Loucy (cell line): ENCODE measurements at regions not wholly inside any gene's neighbourhood (a gene's known extent, or its start where the extent isn't known, plus 50 kb on each side); places are given as distances from the start of the nearest gene placed in this dataset.

Source experiments
- H2AFZ ChIP-seq: fragments of 200-600 bp; sonication (generic); 2 replicates; pipeline ENCODE4 v1.6.0; 2016; ENCODE audit warnings: antibody characterized with exemption, mild to moderate bottlenecking, low read length, moderate library complexity
- H3F3A ChIP-seq: fragments of 200-600 bp; 2 replicates; pipeline ENCODE4 v1.6.0; 2016; ENCODE audit warnings: antibody characterized with exemption, low read depth, mild to moderate bottlenecking
- H3K27me3 ChIP-seq: fragments of 200-600 bp; sonication (generic); 2 replicates; pipeline ENCODE4 v1.6.1; 2014; ENCODE audit warnings: low read length, mild to moderate bottlenecking; ENCODE audit not compliant: insufficient read depth, poor library complexity, severe bottlenecking
- H3K36me3 ChIP-seq: fragments of 200-600 bp; sonication (generic); 2 replicates; pipeline ENCODE4 v1.6.1; 2016; ENCODE audit warnings: low read length; ENCODE audit not compliant: insufficient read depth
- H3K4me1 ChIP-seq: fragments of 200-600 bp; sonication (generic); 2 replicates; pipeline ENCODE4 v1.5.1; 2014; ENCODE audit warnings: low read length, mild to moderate bottlenecking; ENCODE audit not compliant: insufficient read depth, poor library complexity, severe bottlenecking
- H3K4me2 ChIP-seq: fragments of 200-600 bp; sonication (generic); 2 replicates; pipeline ENCODE4 v1.6.0; 2014; ENCODE audit warnings: antibody characterized with exemption, low read length, low read depth, mild to moderate bottlenecking; ENCODE audit not compliant: poor library complexity, severe bottlenecking
- H3K4me3 ChIP-seq: fragments of 200-600 bp; sonication (generic); 2 replicates; pipeline ENCODE4 v1.5.1; 2014; ENCODE audit warnings: low read length, mild to moderate bottlenecking, mixed read lengths; ENCODE audit not compliant: poor library complexity, severe bottlenecking
- H3K79me2 ChIP-seq: fragments of 200-600 bp; sonication (generic); 2 replicates; pipeline ENCODE4 v1.6.1; 2014; ENCODE audit warnings: low read length; ENCODE audit not compliant: insufficient read depth
- H3K9ac ChIP-seq: fragments of 200-600 bp; sonication (generic); 2 replicates; pipeline ENCODE4 v1.6.0; 2014; ENCODE audit warnings: mild to moderate bottlenecking, low read depth, low read length, moderate library complexity; ENCODE audit not compliant: poor library complexity, severe bottlenecking
- H3K9me2 ChIP-seq: fragments of 200-600 bp; sonication (generic); replicated peaks from 2 replicates; pipeline ENCODE4 v1.6.1; 2016; ENCODE audit warnings: low read depth, low read length, mixed read lengths
- H3K9me3 ChIP-seq: fragments of 200-600 bp; sonication (generic); 2 replicates; pipeline ENCODE4 v1.6.1; 2014; ENCODE audit warnings: mild to moderate bottlenecking, antibody characterized with exemption, low read length, low read depth; ENCODE audit not compliant: insufficient read depth
- H4K20me1 ChIP-seq: fragments of 200-600 bp; sonication (generic); 2 replicates; pipeline ENCODE4 v1.6.0; 2014; ENCODE audit warnings: antibody characterized with exemption, low read length, mild to moderate bottlenecking; ENCODE audit not compliant: insufficient read depth, poor library complexity, severe bottlenecking
- EZH2phosphoT487 ChIP-seq: fragments of 200-600 bp; IDR thresholded peaks from 2 replicates; pipeline ENCODE4 v1.6.1; 2018; ENCODE audit warnings: antibody characterized with exemption, mild to moderate bottlenecking, moderate library complexity, borderline replicate concordance
- TF ChIP-seq, protein P1 (sequence below): fragments of 200-600 bp; sonication (generic); conservative IDR thresholded peaks from 2 replicates; pipeline ENCODE4 v1.5.1; 2014; ENCODE audit warnings: mild to moderate bottlenecking, antibody characterized with exemption, low read length

- Histone ChIP-seq H3F3A (no peaks in the 10 kb centered on the region), H3K79me2 (no peaks in the 10 kb centered on the region), H3K27me3 (no peaks in the 10 kb centered on the region), H2AFZ (no peak overlapping the region), H3K4me1 (no peaks in the 10 kb centered on the region), H3K4me3 (no peak overlapping the region), H3K9me3 (peaks cover 23% of the 10 kb centered on the region; the same call in 1 of the 2 replicates), H3K36me3 (no peaks in the 10 kb centered on the region), H3K4me2 (no peak overlapping the region), H3K9ac (no peak overlapping the region), H3K9me2 (no peaks in the 10 kb centered on the region), H4K20me1 (no peaks in the 10 kb centered on the region)
- no peak for TF ChIP-seq EZH2phosphoT487
- TF ChIP-seq, protein P1, sequence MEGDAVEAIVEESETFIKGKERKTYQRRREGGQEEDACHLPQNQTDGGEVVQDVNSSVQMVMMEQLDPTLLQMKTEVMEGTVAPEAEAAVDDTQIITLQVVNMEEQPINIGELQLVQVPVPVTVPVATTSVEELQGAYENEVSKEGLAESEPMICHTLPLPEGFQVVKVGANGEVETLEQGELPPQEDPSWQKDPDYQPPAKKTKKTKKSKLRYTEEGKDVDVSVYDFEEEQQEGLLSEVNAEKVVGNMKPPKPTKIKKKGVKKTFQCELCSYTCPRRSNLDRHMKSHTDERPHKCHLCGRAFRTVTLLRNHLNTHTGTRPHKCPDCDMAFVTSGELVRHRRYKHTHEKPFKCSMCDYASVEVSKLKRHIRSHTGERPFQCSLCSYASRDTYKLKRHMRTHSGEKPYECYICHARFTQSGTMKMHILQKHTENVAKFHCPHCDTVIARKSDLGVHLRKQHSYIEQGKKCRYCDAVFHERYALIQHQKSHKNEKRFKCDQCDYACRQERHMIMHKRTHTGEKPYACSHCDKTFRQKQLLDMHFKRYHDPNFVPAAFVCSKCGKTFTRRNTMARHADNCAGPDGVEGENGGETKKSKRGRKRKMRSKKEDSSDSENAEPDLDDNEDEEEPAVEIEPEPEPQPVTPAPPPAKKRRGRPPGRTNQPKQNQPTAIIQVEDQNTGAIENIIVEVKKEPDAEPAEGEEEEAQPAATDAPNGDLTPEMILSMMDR: no peak
Observed at GRCh38 chr6:170182781-170183120, 108.1 kb downstream of the DLL1 start.

- TF ChIP-seq EZH2phosphoT487: no peak
- TF ChIP-seq, protein P1: no peak
- Histone ChIP-seq H3K36me3 (no peaks in the 10 kb centered on the region), H3K4me3 (no peak overlapping the region), H2AFZ (no peak overlapping the region), H3F3A (no peaks in the 10 kb centered on the region), H3K79me2 (no peaks in the 10 kb centered on the region), H3K27me3 (no peaks in the 10 kb centered on the region), H3K9me2 (no peaks in the 10 kb centered on the region), H3K4me1 (no peaks in the 10 kb centered on the region), H3K9ac (no peak overlapping the region), H3K9me3 (peaks cover 19% of the 10 kb centered on the region; the same call in 1 of the 2 replicates), H4K20me1 (no peaks in the 10 kb centered on the region), H3K4me2 (no peak overlapping the region)
Observed at GRCh38 chr6:170182093-170182780, 108.6 kb downstream of the DLL1 start.

DNA sequence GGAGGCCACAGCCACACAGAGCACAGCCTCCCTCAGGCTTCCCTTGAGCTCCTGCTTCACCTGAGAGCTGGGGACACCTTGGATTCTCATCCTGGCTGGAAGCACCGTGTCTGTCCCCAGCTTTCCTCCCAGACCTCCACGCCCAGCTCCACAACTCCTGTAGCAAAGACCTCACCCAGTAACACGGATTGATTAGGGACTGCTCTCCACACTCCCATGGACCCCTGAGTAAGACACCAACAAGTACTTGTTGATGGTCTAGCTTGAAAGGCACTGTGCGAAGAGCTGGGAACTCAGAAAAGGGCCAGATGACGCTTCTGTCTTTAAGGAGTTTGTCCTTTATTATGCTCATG, 109.6 kb downstream of the DLL1 start:
- no peaks in the 10 kb centered on the region for H3K4me1 ChIP-seq
- no peaks in the 10 kb centered on the region for H4K20me1 ChIP-seq
- no peaks in the 10 kb centered on the region for H3K9me2 ChIP-seq
- no peaks in the 10 kb centered on the region for H3F3A ChIP-seq
- no peak overlapping the region for H2AFZ ChIP-seq
- no peak overlapping the region for H3K9ac ChIP-seq
- TF ChIP-seq, protein P1: no peak
- no peak for TF ChIP-seq EZH2phosphoT487
- no peaks in the 10 kb centered on the region for H3K27me3 ChIP-seq
- no peak overlapping the region for H3K4me2 ChIP-seq
- H3K9me3 ChIP-seq: peaks cover 10% of the 10 kb centered on the region; the same call in 1 of the 2 replicates
- no peaks in the 10 kb centered on the region for H3K36me3 ChIP-seq
- no peaks in the 10 kb centered on the region for H3K79me2 ChIP-seq
- no peak overlapping the region for H3K4me3 ChIP-seq
